Non-pigmented ciliary epithelial cell (primary cell): ENCODE measurements at regions not wholly inside any gene's neighbourhood (a gene's known extent, or its start where the extent isn't known, plus 50 kb on each side); places are given as distances from the start of the nearest gene placed in this dataset.
"Not testable (repeated sequence)": the region's sequence is repeated elsewhere in the genome, so short reads cannot be mapped to it uniquely, and the experiment has no call there.

Experiments
- DNase-seq: peaks from one replicate; pipeline ENCODE4 v3.0.0-alpha.2; 2010; ENCODE audit warnings: low read depth

DNA sequence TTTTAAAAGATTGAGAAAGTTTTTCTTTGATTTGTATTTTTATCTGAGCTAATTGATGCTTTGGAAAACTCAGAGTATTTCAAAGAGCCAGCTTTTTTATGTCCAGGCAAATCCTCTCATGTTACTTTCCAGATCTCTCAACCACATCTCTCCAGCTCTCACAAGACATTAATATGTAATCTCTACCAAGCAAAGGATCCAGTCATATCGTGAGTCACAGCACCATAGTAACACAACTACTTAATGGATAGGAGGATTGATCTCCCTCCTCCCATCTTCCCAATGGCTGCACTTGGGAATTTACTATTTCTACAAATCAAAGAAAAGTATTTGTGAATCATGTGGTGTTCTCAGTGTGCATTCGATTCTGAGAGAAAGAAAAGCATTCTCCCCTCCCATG, 63.3 kb downstream of the POU4F1 start:
- no peak for DNase-seq

DNA sequence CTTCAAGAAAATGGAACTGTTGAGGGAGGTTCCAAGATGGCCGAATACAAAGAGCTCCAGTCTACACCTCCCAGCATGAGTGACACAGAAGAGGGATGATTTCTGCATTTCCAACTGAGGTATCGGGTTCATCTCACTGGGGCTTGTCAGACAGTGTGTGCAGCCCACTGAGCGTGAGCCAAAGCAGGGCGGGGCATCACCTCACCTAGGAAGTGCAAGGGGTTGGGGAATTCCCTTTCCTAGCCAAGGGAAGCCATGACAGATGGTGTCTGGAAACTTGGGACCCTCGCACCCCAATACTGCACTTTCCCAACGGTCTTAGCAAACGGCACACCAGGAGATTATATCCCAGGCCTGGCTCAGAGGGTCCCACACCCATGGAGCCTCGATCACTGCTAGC, 77.3 kb downstream of the POU4F1 start:
- DNase-seq = not testable (repeated sequence)

DNA sequence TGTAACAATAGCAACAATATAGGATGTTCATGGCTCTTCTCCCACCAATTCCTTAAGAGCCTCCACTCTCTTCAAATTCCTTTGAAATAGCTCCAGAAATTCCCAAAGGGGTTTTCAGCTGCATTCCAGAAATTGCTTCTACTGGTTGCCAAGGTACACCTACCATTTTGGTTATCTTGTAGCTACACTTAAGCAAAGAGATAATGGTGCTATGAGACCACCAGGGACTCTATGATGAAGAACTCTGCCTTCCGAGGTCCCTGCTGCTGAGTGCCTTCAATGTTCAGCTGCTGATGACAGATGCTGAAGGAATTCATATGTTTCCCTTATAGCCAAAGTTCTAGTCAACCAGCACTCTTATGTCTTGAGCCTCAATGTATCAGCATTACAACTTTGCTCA, 78.4 kb downstream of the POU4F1 start:
- DNase-seq = no peak

DNA sequence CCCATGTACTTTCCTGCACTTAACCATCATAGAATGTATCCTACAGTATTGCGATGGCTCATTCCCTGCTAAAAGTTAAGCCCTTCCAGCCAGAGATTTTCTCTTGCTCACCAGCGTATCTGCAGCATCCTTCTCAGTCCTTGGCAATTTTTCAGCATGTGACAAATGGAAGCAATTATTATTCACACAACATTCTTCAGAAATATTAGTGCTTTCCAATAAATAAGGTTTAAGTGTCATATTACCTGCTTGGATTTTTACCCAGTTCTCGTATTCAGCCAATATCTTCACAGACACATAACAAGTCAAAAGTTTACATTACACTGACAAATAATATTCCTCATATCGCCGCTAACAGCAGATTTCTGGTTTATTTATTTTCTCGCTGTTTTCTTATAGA, 82.3 kb downstream of the POU4F1 start:
- no peak for DNase-seq

DNA sequence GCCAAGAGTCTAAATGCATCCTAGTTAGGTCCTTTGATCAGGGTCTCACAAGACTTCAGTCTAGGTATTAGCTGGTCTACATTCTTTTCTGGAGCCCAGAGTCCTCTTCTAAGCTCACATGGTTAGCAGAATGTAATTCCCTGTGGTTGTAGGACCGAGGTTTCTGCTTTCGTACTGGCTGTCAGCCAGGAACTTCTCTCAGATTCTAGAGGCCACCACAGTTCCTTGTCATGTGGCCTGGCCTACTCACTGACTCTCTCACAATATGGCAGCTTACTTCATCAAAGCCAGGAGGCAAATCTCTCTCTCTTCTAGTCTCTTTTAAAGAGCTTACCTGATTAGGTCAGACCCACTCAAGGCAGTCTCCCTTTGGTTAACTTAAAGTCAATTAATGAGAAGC, 82.9 kb downstream of the POU4F1 start:
- DNase-seq = no peak

DNA sequence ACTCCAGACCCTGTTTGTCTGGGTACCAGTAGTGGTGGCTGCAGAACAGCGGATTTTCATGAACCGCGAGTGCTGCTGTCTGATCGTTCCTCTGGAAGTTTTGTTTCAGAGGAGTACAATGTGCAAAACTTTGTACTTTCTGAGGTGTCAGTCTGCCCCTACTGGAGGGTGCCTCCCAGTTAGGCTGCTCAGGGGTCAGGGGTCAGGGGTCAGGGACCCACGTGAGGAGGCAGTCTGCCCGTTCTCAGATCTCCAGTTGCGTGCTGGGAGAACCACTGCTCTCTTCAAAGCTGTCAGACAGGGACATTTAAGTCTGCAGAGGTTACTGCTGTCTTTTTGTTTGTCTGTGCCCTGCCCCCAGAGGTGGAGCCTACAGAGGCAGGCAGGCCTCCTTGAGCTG, 84.9 kb downstream of the POU4F1 start:
- not testable (repeated sequence) for DNase-seq

DNA sequence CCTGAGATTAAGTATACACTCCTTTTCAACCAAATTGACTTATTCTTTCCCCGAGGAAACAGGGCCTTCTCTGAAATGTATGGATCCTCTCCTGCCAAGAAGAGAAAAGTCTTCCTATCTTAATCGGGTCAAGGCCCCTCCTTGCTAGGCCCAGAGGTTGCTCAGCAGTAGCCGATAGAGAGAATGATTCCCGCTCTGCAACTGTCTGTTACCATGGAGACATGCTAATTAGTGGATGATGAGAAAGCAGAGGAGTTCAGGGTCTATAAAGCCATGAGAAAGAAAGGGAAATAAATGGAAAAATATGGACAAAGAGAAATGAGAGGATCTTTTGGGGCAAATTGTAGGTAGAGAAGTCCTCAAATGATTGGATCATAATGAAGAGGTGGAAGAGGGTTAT, 103.5 kb downstream of the POU4F1 start:
- DNase-seq = no peak

DNA sequence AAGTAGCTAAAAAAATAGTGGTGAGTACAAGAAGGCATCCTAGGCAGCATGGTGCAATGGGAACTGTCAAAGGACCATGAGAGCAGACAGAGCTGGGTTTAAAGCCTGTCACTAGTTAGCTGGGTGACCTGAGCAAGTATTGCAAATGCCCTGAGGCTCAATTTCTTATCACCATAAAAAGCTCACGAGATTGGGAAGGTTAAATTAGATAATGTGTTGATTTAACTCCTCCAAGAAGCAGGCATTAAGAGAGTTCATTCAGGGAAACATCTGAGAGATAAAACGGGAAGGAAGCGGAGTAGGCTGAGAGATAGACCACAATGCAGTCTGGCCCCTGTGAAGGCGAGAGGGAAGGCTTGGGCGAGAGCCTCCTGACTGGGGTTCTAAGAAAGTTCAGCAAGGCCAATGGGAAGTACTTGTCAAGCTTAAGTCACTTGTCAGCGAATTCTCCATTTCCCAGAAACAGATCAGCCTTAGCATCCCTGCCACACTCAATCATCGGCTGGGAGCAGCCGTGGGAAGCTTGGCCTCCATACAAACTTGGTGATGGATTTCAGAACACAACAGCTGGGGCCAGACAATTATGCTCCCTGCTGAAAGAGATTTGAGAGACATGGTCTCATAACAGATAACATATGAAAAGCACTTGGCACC, 105.5 kb downstream of the POU4F1 start:
- DNase-seq = no peak

DNA sequence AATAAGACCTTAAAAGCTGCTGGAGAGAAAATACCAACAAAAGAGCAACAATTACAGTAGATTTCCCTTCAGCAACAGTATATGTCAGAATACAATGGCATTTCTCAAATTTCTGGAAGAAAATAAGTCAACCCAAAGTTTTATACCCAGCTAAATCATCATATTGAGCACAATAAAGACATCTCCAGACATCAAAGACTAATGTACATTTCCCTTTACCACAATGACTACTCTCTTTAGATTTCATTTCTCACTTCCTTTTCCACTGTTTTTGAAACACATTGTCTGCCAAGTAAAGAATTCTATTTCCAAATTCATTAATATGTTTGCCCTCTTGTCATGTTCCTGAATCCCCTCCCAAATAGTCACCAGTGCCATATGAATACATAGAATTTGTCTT, 111.4 kb downstream of the POU4F1 start:
- DNase-seq = no peak

DNA sequence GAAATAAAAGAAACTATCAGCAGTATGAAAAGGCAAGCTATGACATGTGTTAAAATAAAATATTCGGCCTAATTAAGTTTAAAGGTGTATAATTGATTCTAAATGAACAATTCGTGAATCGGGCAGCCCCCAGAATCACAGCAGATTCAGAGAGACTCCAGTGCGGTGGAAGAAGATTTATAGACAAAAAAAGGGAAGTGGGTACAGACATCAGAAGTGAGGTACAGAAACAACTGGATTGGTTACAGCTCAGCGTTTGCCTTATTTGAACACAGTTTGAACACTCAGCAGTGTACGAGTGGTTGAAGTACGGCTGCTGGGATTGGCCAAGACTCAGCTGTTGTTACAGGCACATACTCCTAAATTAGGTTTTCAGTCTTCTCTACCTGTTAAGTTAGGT, 113.1 kb downstream of the POU4F1 start:
- not testable (repeated sequence) for DNase-seq

DNA sequence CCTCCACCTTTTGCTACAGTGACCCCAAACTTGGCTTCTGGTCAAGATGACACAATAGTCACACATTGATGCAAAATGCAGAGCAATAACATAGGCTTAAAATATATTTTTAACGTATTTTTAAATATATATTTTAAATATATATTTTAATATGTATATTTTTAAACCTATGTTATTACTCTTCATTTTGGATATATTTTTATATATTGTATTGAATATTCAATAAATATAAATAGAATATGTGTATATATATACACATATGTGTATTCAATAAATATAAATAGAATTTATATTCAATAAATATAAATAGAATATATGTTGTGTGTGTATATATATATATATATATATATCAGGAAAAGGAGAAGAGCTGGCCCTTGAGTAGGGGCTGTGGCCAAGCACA, 115.6 kb downstream of the POU4F1 start:
- no peak for DNase-seq

DNA sequence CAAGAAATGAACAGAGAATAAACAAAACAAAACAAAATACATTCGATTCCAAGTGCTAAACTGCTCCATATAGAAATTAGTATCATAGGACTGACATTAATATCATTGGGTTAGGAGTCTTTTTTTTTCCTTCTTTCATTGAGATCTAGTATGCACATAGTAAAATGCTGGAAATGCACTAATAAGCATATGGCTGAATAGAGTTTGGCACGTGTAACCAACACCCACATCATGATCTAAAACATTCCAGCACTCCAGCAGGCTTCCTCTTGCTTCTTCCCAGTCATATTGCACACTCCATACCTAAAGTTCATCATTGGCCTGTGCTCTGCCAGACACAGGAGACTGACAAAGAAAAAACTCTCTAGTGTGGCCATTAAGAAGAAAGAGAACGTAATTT, 117.5 kb downstream of the POU4F1 start:
- no peak for DNase-seq

DNA sequence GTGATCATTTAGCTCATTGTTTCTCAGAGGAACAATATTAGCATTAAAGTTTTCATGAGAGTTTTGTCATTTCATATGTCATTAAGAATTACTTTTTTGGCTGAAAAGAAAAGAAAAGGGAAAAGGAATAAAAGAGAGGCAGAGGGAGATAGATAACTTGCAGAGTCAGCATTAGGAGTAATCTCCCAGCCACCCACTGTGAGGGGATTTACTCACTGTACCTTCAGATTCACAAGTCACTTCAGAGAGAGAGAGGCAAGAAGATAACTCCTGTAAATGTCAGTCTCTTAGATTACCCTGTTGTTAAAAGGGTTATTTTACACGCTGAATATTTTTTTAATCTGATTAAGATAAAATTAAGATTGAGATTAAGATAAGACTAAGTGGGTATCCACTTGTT, 125.2 kb downstream of the POU4F1 start:
- DNase-seq = no peak

DNA sequence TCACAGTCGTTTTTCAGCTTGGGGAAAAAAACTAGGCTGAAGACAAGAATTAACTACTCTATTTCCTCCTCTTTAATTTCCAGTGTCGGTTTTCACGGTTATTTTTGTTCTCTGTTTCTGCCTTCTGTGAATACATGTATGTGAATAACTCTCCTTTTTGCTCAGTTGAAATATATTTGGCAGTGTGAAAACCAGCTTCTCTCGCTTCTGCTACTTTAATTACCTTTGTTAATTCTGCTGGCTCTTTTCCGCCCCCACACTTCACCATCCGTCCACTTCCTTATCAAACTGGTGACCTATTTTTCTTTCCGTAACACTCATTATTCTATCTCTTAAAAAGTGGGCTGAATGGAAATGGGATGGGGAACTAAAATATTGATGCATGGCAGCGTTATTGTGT, 126.4 kb downstream of the POU4F1 start:
- DNase-seq = no peak

DNA sequence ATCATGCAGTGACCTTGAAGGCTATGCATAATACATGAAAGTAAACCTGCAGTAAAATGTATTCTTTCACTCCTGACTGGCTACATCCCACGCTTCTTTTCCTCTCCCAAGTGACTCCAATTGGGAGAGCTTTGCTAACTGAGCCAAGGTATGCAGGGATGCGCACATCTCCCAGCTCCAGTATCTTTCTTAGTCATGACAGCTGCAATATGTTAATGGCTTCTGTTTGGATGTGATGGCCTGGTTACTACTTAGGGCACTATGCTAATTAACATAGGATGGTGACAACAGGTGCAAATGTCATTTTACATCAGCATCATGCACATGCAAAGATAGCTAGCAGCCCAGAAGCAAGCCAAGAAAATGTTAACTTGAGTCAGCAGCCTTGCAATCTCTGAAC, 134.7 kb downstream of the POU4F1 start:
- no peak for DNase-seq

DNA sequence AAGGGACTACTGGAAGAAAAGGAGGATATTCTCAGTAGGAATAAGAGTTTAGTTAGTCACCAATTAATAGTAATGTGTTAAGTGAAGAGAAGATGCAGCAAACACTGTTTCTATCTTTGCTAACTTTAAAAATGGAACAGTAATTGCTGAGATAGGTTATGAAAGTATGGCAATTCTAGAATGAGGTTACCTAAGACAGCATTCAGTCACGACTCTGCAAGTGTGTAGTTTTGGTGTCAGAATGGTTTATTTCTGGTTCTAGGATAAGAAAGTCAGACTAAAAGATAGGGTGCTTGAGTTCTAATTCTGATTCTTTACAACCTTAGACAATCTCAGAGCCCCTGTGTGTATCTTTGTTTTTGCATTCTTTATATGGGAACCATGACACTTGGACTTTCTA, 138.1 kb downstream of the POU4F1 start:
- DNase-seq = no peak

DNA sequence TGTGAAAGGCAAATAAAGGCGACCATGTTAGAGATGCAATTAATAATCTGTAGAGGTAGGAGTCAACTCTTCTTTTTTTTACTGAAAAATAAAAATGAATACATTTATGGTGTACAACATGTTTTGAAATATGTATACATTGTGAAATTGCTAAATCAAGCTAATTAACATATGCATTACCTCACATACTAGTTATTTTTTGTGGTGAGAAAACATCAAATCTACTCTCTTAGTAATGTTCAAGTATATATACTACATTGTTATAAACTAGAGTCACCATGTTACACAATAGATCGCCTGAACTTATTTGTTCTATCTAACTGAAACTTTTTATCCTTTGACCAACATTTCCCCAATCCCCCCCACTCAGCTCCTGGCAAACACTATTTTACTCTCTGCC, 143.2 kb downstream of the POU4F1 start:
- DNase-seq = no peak

DNA sequence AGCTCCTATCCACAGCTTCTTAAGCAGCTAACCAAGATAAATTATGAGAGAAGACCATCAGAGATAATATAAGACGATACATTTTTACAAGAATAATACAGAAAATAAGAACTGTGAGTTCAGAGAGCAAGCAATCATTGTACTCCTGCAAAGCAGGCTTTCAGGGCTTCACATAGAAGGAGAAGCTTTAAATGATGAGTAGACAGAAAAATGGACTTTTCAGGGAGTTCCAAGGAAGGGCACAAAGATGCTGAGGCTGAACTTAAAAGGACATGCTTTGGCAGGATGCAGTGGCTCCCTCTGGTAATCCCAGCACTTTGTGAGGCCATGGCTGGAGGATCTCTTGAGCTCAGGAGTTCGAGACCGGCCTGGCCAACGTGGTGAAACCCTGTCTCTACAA, 159.5 kb downstream of the POU4F1 start:
- DNase-seq = no peak

DNA sequence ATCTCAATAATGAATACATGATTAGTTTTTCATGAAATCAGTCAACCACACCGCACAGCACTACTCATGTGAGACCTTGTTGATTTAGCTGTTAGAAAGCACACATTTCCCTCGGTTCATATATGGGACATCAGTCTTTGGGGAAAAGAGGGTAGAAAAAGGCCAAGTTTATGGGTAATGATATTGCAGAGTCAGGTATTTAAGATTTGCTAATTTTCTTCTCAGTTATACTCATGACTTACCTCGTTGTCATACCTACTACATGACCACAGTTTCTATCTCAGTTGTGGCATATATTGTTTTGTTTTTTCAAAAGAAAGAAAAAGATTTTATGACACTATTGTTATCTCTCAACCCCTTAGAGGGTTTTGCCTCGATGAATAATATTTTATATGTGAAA, 165.6 kb downstream of the POU4F1 start:
- DNase-seq = no peak

DNA sequence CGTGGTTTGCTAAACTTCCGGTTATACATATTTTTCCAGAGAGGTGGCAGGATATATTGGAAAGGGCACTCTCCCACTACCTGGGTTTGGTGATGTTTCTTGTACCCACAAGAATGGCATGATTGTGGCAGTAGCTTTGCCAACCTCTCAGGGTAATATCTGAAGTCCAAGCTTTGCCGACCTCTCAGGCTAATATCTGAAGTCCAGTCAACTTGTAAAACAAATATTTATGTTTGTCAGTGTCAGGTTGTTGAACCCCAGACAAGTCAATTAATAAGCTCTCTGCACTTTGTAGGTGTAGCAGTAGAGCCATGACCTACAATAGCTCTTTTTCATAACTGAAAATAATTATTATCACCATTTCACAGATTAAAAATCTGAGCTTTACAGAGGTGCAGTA, 167.0 kb downstream of the POU4F1 start:
- DNase-seq = no peak

DNA sequence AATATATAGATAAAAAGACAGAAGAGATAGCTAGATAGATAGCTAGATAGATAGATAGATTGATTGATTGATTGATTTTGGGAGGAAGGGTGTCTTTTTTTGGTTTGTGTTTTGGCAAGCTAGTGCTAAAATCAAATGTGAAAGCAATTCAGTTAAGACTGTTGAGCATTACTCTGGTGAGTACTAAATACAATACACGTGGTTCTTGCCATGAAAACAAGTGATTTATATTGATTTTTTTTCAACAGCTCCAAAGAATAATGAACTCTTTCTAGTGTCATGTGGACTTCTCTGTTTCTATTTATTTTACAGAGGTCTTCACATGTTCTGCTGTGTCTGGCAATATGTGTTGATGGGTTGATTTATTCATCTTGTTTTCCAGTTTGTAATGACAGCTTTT, 172.0 kb downstream of the POU4F1 start:
- DNase-seq = no peak

DNA sequence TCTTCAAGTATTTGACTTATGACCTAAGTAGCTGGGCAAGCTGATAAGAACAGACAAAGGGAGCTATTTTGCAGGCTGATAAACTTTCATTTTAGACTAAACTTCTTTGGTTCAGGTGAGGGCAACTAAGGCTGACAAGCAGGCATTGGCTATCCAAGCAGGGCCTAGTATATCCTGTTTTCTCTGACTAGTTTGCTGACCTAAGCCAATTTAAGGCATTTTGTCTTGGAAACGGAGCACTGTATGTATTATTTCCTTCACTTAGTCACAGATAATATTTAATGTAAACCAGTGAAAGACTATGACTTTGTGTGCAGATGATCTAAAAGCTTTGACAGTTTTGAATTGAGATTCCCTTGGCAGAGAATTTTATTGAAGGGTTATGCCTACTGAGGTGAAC, 172.5 kb downstream of the POU4F1 start:
- no peak for DNase-seq

DNA sequence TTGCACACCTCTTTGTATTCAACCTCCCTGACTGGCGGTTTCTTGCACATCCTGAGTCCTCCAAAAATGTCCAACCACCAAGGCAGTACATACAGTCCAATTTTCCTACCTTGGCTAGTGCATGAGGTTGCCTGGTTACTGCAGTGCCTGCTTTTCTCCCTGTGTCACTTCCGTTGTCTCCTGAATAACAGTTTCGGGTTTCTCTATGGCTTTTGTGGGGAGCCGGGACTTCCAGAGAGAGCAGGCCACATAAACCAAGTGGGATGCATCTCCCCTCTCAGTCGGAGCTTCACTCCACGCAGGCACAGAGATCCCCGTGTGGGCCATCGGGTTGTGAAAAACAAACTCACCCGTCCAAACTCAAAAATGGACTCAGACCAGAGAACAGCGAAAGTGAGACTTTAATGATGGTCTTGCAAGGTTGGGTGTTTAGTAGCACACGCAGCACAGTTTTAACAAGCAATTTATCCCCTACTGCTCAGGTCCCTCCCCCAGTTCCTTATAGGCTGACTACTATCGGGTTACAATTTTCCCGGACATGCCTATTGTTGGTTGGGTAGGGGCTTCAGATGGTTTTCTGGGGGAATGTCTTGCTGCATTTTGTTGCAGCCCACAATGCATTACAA, 173.1 kb downstream of the POU4F1 start:
- no peak for DNase-seq

DNA sequence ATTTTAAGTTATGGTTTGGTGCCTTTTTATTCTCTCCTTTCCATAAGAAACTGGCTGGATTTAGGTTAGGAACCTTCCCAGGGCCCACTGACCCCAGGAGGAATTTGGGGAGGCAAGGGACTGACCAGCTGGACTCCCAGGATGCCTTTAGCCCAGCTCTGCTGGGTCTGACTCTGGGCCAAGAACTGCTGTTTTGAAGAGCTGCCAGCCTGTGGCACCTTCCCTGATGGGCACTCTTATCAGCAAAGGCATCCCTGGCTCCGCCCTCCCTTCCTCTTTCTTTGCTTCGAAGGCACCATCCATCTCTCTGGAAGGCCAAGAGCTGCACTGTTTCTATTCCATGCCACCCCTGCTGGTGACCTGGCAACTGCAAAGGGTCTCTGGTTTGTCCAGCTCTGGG, 174.7 kb downstream of the POU4F1 start:
- no peak for DNase-seq
